ENCODE measurements at regions not wholly inside any gene's neighbourhood (a gene's known extent, or its start where the extent isn't known, plus 50 kb on each side); places are given as distances from the start of the nearest gene placed in this dataset.
"Not testable (repeated sequence)": the region's sequence is repeated elsewhere in the genome, so short reads cannot be mapped to it uniquely, and the experiment has no call there.

DNA sequence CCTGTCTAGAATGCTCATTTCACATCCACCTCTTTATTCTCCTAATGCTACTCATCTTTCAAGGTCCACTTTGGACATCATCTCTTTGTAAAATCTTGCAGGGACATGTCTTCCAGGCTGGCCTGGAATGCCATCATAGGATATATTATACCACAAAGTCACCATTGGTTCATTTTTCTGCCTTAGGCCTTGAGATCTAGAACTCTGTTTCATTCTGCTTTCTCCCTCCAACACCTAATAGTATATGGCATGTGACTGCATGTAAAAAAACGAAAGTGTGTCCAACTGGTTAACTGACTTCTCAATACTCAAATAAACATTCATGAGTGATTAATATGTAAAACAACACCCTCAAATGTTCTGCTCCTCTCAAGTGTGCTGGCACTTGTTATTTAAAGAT lies 84.1 kb downstream of the RGS2 start:
- no peak overlapping the region for H2AFZ ChIP-seq (ENCODE audit: low read depth, low read length)
- H3K79me2 ChIP-seq (ENCODE audit: control insufficient read depth, insufficient read depth, low read length): no peaks in the 10 kb centered on the region
- no peak overlapping the region for H3K9ac ChIP-seq (replicated peaks; ENCODE audit: extremely low read depth, insufficient read depth, low read length)
- H3K4me1 ChIP-seq (ENCODE audit: control insufficient read depth, extremely low read depth, insufficient read depth, low read length): no peaks in the 10 kb centered on the region
- H3K36me3 ChIP-seq (ENCODE audit: control insufficient read depth in 2 of 2, extremely low read depth in 1 of 2, insufficient read depth in 2 of 2, low read length in 2 of 2): no peaks in the 10 kb centered on the region
- POLR2A ChIA-PET: no interaction called here
- H3K9me3 ChIP-seq (replicated peaks; ENCODE audit: control insufficient read depth, insufficient read depth, low read length): no peaks in the 10 kb centered on the region
- no peak overlapping the region for H3K27ac ChIP-seq (ENCODE audit: insufficient read depth, low read depth, low read length)
- intact Hi-C loops (cut with micrococcal nuclease): no loop called here
- no peak for DNase-seq (ENCODE audit: low read depth, low spot score)
- BruUV-seq (replicated peaks): no TSS peak
- no peaks in the 10 kb centered on the region for H3K27me3 ChIP-seq (ENCODE audit: control insufficient read depth in 2 of 2, insufficient read depth in 2 of 2, low read length in 2 of 2)
- no peaks in the 10 kb centered on the region for H3K9me1 ChIP-seq (replicated peaks; ENCODE audit: control insufficient read depth, extremely low read depth, insufficient read depth, low read length)
- CTCF ChIA-PET: no interaction called here
- FAIRE-seq: no peak
- H3K4me2 ChIP-seq (ENCODE audit: insufficient read depth, low read length): no peak overlapping the region
- H3K4me3 ChIP-seq (replicated peaks in 1 of 3; ENCODE audit: insufficient read depth in 1 of 3, low read depth in 1 of 3, low read length in 3 of 3): no peak overlapping the region
- no peaks in the 10 kb centered on the region for H4K20me1 ChIP-seq (replicated peaks; ENCODE audit: control insufficient read depth, extremely low read depth, insufficient read depth, low read length)
- TF ChIP-seq POLR2A (IDR thresholded peaks at IDR 0.05; ENCODE audit: low read depth, low read length) (no peak), MYC (IDR thresholded peaks at IDR 0.05; ENCODE audit: low read depth, low read length) (no peak), POLR2AphosphoS5 (IDR thresholded peaks at IDR 0.05; ENCODE audit: insufficient read depth, low read depth, low read length) (no peak), EZH2 (IDR thresholded peaks at IDR 0.05; ENCODE audit: borderline replicate concordance, low read depth, low read length, severe bottlenecking) (no peak), FOS (IDR thresholded peaks at IDR 0.05; ENCODE audit: borderline replicate concordance, insufficient read depth, low read length) (no peak), CTCF (IDR thresholded peaks at IDR 0.05; ENCODE audit: extremely low read depth in 1 of 2, insufficient read depth in 1 of 2, low read depth in 1 of 2, low read length in 2 of 2) (no peak), GATA2 (IDR thresholded peaks at IDR 0.05; ENCODE audit: insufficient read depth, insufficient read length, low read depth, low read length) (no peak), JUN (IDR thresholded peaks at IDR 0.05; ENCODE audit: borderline replicate concordance, insufficient read depth, insufficient read length, low read depth) (no peak)
- TF ChIP-seq, protein P1, sequence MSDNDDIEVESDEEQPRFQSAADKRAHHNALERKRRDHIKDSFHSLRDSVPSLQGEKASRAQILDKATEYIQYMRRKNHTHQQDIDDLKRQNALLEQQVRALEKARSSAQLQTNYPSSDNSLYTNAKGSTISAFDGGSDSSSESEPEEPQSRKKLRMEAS (IDR thresholded peaks at IDR 0.05; ENCODE audit: insufficient read depth, insufficient read length): no peak
- dilution Hi-C loops (cut with MboI; ENCODE audit: extremely low pct_ligation_motif_present, low sequenced_read_pairs): no loop called here

DNA sequence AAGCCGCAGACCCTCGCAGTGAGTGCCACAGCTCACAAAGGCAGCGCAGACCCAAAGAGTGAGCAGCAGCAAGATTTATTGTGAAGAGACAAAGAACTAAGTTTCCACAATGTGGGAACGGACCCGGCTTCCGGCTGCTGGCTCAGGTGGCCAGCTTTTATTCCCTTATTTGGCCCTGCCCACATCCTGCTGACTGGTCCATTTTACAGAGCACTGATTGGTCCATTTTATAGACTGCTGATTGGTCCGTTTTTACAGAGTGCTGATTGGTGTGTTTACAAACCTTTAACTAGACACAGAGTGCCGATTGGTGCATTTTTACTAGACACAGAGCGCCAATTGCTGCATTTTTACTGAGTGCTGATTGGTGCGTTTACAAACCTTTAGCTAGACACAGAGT lies 86.6 kb downstream of the RGS2 start:
- not testable (repeated sequence) for H3K4me2 ChIP-seq (ENCODE audit: insufficient read depth, low read length)

More for the DNA sequence above, 86.6 kb downstream of the RGS2 start:
- intact Hi-C loops (cut with micrococcal nuclease); H4K20me1 ChIP-seq (replicated peaks; ENCODE audit: control insufficient read depth, extremely low read depth, insufficient read depth, low read length); H3K79me2 ChIP-seq (ENCODE audit: control insufficient read depth, insufficient read depth, low read length); H3K36me3 ChIP-seq (ENCODE audit: control insufficient read depth in 2 of 2, extremely low read depth in 1 of 2, insufficient read depth in 2 of 2, low read length in 2 of 2); DNase-seq (ENCODE audit: low read depth, low spot score); H3K4me3 ChIP-seq (replicated peaks in 1 of 3; ENCODE audit: insufficient read depth in 1 of 3, low read depth in 1 of 3, low read length in 3 of 3); H3K27ac ChIP-seq (ENCODE audit: insufficient read depth, low read depth, low read length); H3K9me1 ChIP-seq (replicated peaks; ENCODE audit: control insufficient read depth, extremely low read depth, insufficient read depth, low read length); H2AFZ ChIP-seq (ENCODE audit: low read depth, low read length); H3K9me3 ChIP-seq (replicated peaks; ENCODE audit: control insufficient read depth, insufficient read depth, low read length); CTCF ChIA-PET; H3K9ac ChIP-seq (replicated peaks; ENCODE audit: extremely low read depth, insufficient read depth, low read length); dilution Hi-C loops (cut with MboI; ENCODE audit: extremely low pct_ligation_motif_present, low sequenced_read_pairs); H3K4me1 ChIP-seq (ENCODE audit: control insufficient read depth, extremely low read depth, insufficient read depth, low read length); POLR2A ChIA-PET; FAIRE-seq; BruUV-seq (replicated peaks); H3K27me3 ChIP-seq (ENCODE audit: control insufficient read depth in 2 of 2, insufficient read depth in 2 of 2, low read length in 2 of 2): not testable (repeated sequence)

All from endothelial cell of umbilical vein (primary cell).